ENCODE measurements at regions not wholly inside any gene's neighbourhood (a gene's known extent, or its start where the extent isn't known, plus 50 kb on each side); places are given as distances from the start of the nearest gene placed in this dataset.

DNA sequence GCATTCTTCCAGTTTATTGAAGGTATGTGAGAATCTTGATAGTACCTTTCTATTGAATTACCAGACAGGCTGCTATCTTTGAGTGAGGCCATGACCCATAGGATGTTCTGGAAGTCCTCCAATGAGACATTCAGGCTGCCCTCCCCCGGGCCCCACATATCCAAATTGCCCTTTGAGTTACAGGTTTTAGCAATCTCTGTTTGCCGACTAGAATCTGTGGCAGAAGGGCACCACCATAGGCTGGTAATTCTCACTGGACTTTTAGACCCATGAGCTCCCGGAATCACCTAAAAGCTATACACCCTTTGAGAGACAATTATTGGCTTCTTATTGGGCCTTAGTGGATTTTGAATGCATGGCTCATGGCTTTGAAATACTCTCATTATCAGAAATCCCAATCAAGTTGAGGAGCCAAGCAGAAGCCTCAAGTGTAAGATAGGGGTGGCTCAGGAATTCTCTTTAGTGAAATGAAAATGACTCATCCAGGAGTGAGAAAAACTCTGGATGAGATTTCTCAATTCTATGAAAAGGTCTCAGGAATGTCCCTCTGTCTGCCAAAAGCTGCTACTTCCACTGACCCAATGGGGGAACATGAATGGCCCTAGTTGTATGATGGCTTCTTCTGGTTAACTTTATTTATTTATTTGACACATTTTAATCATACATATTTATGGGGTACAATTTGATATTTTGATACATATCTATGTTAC lies 172.1 kb upstream of the CSNK1A1L start:
- TF ChIP-seq, protein P1, sequence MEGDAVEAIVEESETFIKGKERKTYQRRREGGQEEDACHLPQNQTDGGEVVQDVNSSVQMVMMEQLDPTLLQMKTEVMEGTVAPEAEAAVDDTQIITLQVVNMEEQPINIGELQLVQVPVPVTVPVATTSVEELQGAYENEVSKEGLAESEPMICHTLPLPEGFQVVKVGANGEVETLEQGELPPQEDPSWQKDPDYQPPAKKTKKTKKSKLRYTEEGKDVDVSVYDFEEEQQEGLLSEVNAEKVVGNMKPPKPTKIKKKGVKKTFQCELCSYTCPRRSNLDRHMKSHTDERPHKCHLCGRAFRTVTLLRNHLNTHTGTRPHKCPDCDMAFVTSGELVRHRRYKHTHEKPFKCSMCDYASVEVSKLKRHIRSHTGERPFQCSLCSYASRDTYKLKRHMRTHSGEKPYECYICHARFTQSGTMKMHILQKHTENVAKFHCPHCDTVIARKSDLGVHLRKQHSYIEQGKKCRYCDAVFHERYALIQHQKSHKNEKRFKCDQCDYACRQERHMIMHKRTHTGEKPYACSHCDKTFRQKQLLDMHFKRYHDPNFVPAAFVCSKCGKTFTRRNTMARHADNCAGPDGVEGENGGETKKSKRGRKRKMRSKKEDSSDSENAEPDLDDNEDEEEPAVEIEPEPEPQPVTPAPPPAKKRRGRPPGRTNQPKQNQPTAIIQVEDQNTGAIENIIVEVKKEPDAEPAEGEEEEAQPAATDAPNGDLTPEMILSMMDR (IDR thresholded peaks at IDR 0.05; ENCODE audit: unreplicated experiment), result no peak
- H3K36me3 Mint-ChIP-seq (ENCODE audit: insufficient read depth), result no peaks in the 10 kb centered on the region
- H3K9me3 Mint-ChIP-seq (ENCODE audit: low read depth), result peaks cover 13% of the 10 kb centered on the region
- no peaks in the 10 kb centered on the region for H3K27me3 Mint-ChIP-seq
- H3K4me1 Mint-ChIP-seq (ENCODE audit: low read depth), result no peaks in the 10 kb centered on the region
- no peak for DNase-seq (ENCODE audit: low spot score, unreplicated experiment)
- H3K4me3 Mint-ChIP-seq (ENCODE audit: low read depth), result no peak overlapping the region
- no peak overlapping the region for H3K27ac Mint-ChIP-seq

GRCh38 chr13:37277007-37277406 lies 171.5 kb upstream of the CSNK1A1L start:
- Mint-ChIP-seq H3K4me1 (ENCODE audit: low read depth) (no peaks in the 10 kb centered on the region), H3K36me3 (ENCODE audit: insufficient read depth) (no peaks in the 10 kb centered on the region), H3K27me3 (no peaks in the 10 kb centered on the region), H3K27ac (no peak overlapping the region), H3K4me3 (ENCODE audit: low read depth) (no peak overlapping the region), H3K9me3 (ENCODE audit: low read depth) (peaks cover 13% of the 10 kb centered on the region)
- TF ChIP-seq, protein P1 (IDR thresholded peaks at IDR 0.05; ENCODE audit: unreplicated experiment), result no peak
- DNase-seq (ENCODE audit: low spot score, unreplicated experiment), result no peak

DNA sequence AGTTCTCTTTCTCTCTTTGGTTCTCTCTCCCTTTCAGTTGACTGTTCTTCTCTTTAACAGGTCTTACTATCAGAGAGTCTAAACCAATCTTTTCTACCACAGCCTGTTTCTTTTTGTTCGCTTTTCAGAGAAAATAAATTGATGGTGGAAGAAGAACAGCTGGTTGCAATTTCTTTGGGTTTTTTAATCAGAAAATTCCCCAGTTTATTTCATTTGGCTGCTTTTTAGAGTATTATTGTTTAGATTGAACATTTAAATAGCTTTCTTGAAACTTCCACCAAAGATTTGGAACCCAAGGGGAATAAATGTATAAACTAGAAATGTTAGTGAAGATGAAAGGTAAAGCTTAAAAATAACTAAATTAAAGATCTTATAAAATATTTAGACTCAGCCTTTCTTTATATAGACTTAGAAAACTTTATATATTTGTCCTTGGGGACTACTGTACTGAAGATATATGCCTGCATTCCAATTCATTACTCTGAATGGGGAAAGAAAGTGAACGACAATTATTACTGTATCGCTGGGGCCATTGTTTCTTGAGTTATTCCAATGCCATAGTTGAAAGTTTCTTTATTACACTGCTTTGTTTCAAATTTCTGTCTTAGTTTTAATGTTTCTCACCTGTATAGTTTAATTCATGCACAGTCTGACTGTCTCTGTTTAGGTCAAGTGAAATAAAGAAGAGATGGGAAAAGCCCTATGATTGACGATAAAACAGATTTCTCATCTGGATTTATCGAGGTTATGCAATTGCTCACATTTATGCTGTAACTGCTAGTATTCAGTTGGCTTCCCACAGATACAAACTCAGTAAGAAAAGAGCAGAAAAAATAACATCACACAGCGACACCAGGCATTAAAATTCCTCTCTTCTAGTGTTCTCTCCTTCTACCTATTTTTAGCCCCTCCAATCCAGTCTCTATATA lies 169.4 kb upstream of the CSNK1A1L start:
- Mint-ChIP-seq H3K4me3 (ENCODE audit: low read depth) (no peak overlapping the region), H3K27ac (no peak overlapping the region), H3K4me1 (ENCODE audit: low read depth) (no peaks in the 10 kb centered on the region), H3K9me3 (ENCODE audit: low read depth) (peaks cover 10% of the 10 kb centered on the region), H3K27me3 (no peaks in the 10 kb centered on the region), H3K36me3 (ENCODE audit: insufficient read depth) (no peaks in the 10 kb centered on the region)
- TF ChIP-seq, protein P1 (IDR thresholded peaks at IDR 0.05; ENCODE audit: unreplicated experiment), result no peak
- DNase-seq (ENCODE audit: low spot score, unreplicated experiment), result no peak

- Mint-ChIP-seq H3K36me3 (ENCODE audit: insufficient read depth) (no peaks in the 10 kb centered on the region), H3K4me1 (ENCODE audit: low read depth) (no peaks in the 10 kb centered on the region), H3K9me3 (ENCODE audit: low read depth) (peaks cover 6% of the 10 kb centered on the region), H3K27me3 (no peaks in the 10 kb centered on the region), H3K4me3 (ENCODE audit: low read depth) (no peak overlapping the region), H3K27ac (no peak overlapping the region)
- DNase-seq (ENCODE audit: low spot score, unreplicated experiment), result no peak
- TF ChIP-seq, protein P1 (IDR thresholded peaks at IDR 0.05; ENCODE audit: unreplicated experiment), result no peak
These were observed 168.4 kb upstream of the CSNK1A1L start for GRCh38 chr13:37273836-37274235.

GRCh38 chr13:37270226-37271001 lies 164.9 kb upstream of the CSNK1A1L start:
- Mint-ChIP-seq H3K9me3 (ENCODE audit: low read depth) (no peaks in the 10 kb centered on the region), H3K4me3 (ENCODE audit: low read depth) (no peak overlapping the region), H3K27ac (no peak overlapping the region), H3K36me3 (ENCODE audit: insufficient read depth) (no peaks in the 10 kb centered on the region), H3K4me1 (ENCODE audit: low read depth) (no peaks in the 10 kb centered on the region), H3K27me3 (no peaks in the 10 kb centered on the region)
- DNase-seq (ENCODE audit: low spot score, unreplicated experiment), result no peak
- TF ChIP-seq, protein P1 (IDR thresholded peaks at IDR 0.05; ENCODE audit: unreplicated experiment), result no peak
